ENCODE measurements at regions not wholly inside any gene's neighbourhood (a gene's known extent, or its start where the extent isn't known, plus 50 kb on each side); places are given as distances from the start of the nearest gene placed in this dataset.
"Not testable (repeated sequence)": the region's sequence is repeated elsewhere in the genome, so short reads cannot be mapped to it uniquely, and the experiment has no call there.

DNA sequence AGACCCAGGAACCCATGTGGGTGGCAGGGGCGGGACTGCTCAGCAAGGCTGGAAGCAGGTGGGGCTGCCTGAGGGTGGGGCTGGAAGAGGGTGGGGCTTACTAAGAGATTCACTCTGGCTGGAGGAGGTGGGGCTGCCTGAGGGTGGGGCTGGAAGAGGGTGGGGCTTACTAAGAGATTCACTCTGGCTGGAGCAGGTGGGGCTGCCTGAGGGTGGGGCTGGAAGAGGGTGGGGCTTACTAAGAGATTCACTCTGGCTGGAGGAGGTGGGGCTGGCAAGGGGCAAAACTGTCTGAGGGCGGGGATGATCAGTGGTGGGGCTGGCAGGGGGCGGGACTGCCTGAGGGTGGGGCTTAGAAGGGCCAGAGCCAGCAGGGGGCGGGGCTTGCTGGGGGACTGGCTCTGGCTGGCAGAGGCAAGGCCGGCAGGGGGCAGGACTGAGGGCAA is 212.8 kb upstream of the LRRC61 start:
- not testable (repeated sequence) for TF ChIP-seq EZH2 (IDR thresholded peaks at IDR 0.05; ENCODE audit: borderline replicate concordance); EZH2phosphoT487 (IDR thresholded peaks at IDR 0.05; ENCODE audit: low read depth, severe bottlenecking, unreplicated experiment)
- TF ChIP-seq, protein P1, sequence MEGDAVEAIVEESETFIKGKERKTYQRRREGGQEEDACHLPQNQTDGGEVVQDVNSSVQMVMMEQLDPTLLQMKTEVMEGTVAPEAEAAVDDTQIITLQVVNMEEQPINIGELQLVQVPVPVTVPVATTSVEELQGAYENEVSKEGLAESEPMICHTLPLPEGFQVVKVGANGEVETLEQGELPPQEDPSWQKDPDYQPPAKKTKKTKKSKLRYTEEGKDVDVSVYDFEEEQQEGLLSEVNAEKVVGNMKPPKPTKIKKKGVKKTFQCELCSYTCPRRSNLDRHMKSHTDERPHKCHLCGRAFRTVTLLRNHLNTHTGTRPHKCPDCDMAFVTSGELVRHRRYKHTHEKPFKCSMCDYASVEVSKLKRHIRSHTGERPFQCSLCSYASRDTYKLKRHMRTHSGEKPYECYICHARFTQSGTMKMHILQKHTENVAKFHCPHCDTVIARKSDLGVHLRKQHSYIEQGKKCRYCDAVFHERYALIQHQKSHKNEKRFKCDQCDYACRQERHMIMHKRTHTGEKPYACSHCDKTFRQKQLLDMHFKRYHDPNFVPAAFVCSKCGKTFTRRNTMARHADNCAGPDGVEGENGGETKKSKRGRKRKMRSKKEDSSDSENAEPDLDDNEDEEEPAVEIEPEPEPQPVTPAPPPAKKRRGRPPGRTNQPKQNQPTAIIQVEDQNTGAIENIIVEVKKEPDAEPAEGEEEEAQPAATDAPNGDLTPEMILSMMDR (IDR thresholded peaks at IDR 0.05; ENCODE audit: poor library complexity): not testable (repeated sequence)

Measured in hepatocyte (in vitro differentiated cells).